HL-60 (cell line): ENCODE measurements at regions not wholly inside any gene's neighbourhood (a gene's known extent, or its start where the extent isn't known, plus 50 kb on each side); places are given as distances from the start of the nearest gene placed in this dataset.

Experiments used
- CTCF ChIP-seq: IDR thresholded peaks from one replicate; pipeline ENCODE4 v1.5.1; 2011; ENCODE audit warnings: low read length, control low read depth, inconsistent platforms; ENCODE audit not compliant: insufficient read depth
- GABPA ChIP-seq: IDR thresholded peaks from 2 replicates; pipeline ENCODE4 v1.6.1; 2012; ENCODE audit warnings: low read depth
- POLR2AphosphoS5 ChIP-seq: IDR thresholded peaks from 2 replicates; pipeline ENCODE4 v1.6.1; 2012; ENCODE audit warnings: low read depth
- SPI1 ChIP-seq: IDR thresholded peaks from 2 replicates; pipeline ENCODE4 v1.6.1; 2012; ENCODE audit warnings: low read depth, mild to moderate bottlenecking, borderline replicate concordance

- TF ChIP-seq CTCF = no peak
- TF ChIP-seq GABPA = no peak
- TF ChIP-seq POLR2AphosphoS5 = no peak
- TF ChIP-seq SPI1 = peak; percentile 29
Observed at GRCh38 chr13:99046851-99047250, 69.0 kb upstream of the DOCK9 start.
